GM23338 (cell line): ENCODE measurements at regions not wholly inside any gene's neighbourhood (a gene's known extent, or its start where the extent isn't known, plus 50 kb on each side); places are given as distances from the start of the nearest gene placed in this dataset.

Experiments used
- ATAC-seq: fragments of 200-7000 bp; cut with Tn5 transposase; 3 replicates; pipeline ENCODE4 v1.9.1; 2020
- DNase-seq: peaks from one replicate; pipeline ENCODE4 v3.0.0-alpha.2; 2015; ENCODE audit warnings: low spot score
- H2AFZ ChIP-seq: fragments of 200-600 bp; sonication (generic); 2 replicates; pipeline ENCODE4 v1.8.0; 2016; ENCODE audit warnings: antibody characterized with exemption, mild to moderate bottlenecking, moderate library complexity
- H3F3A ChIP-seq: fragments of 200-600 bp; sonication (generic); replicated peaks from 2 replicates; pipeline ENCODE4 v1.8.0; 2017; ENCODE audit warnings: antibody characterized with exemption, mixed run types, low read depth
- H3K27ac ChIP-seq: fragments of 200-600 bp; sonication (generic); 2 replicates; pipeline ENCODE4 v1.6.1; 2016; ENCODE audit warnings: low read depth
- H3K27me3 ChIP-seq: fragments of 200-600 bp; sonication (generic); 2 replicates; pipeline ENCODE4 v1.8.0; 2016; ENCODE audit warnings: mild to moderate bottlenecking, mixed run types, moderate library complexity; ENCODE audit not compliant: insufficient read depth
- H3K36me3 ChIP-seq: fragments of 200-600 bp; sonication (generic); 2 replicates; pipeline ENCODE4 v1.8.0; 2016; ENCODE audit warnings: mild to moderate bottlenecking; ENCODE audit not compliant: insufficient read depth
- H3K4me1 ChIP-seq: fragments of 200-600 bp; sonication (generic); 2 replicates; pipeline ENCODE4 v1.8.0; 2016; ENCODE audit warnings: mild to moderate bottlenecking, moderate library complexity; ENCODE audit not compliant: insufficient read depth
- H3K4me2 ChIP-seq: fragments of 200-600 bp; sonication (generic); 2 replicates; pipeline ENCODE4 v1.7.1; 2017; ENCODE audit warnings: mixed run types
- H3K4me3 ChIP-seq: fragments of 200-600 bp; sonication (generic); 2 replicates; pipeline ENCODE4 v1.6.1; 2016; ENCODE audit warnings: mixed run types
- H3K79me2 ChIP-seq: fragments of 200-600 bp; sonication (generic); replicated peaks from 2 replicates; pipeline ENCODE4 v1.8.0; 2017; ENCODE audit warnings: mild to moderate bottlenecking; ENCODE audit not compliant: insufficient read depth
- H3K9me2 ChIP-seq: fragments of 200-600 bp; sonication (generic); 2 replicates; pipeline ENCODE4 v1.8.0; 2017; ENCODE audit not compliant: insufficient read depth
- H4K20me1 ChIP-seq: fragments of 200-600 bp; sonication (generic); replicated peaks from 2 replicates; pipeline ENCODE4 v1.8.0; 2017; ENCODE audit warnings: mild to moderate bottlenecking; ENCODE audit not compliant: insufficient read depth
- H3K27ac Mint-ChIP-seq: 2 replicates; pipeline ENCODE4 v1.8.0; 2020; ENCODE audit warnings: inconsistent platforms, mild to moderate bottlenecking, moderate library complexity, mixed read lengths
- H3K27me3 Mint-ChIP-seq: 3 replicates; pipeline ENCODE4 v1.8.0; 2022; ENCODE audit warnings: low read depth, mild to moderate bottlenecking, moderate library complexity, mixed read lengths, inconsistent platforms; ENCODE audit not compliant: insufficient read depth, poor library complexity
- H3K36me3 Mint-ChIP-seq: 3 replicates; pipeline ENCODE4 v1.8.0; 2021; ENCODE audit warnings: low read depth, mild to moderate bottlenecking, inconsistent platforms, moderate library complexity, mixed read lengths
- H3K4me1 Mint-ChIP-seq: 3 replicates; pipeline ENCODE4 v1.8.0; 2020; ENCODE audit warnings: mild to moderate bottlenecking, inconsistent platforms, mixed read lengths
- H3K4me3 Mint-ChIP-seq: 3 replicates; pipeline ENCODE4 v1.8.0; 2021; ENCODE audit warnings: moderate library complexity, mild to moderate bottlenecking, inconsistent platforms, mixed read lengths
- H3K9me3 Mint-ChIP-seq: 3 replicates; pipeline ENCODE4 v1.8.0; 2020; ENCODE audit warnings: moderate library complexity, mild to moderate bottlenecking, inconsistent platforms, mixed read lengths
- CREB1 ChIP-seq: fragments of 250-450 bp; sonication (Bioruptor Pico); IDR thresholded peaks from 2 replicates; pipeline ENCODE4 v1.5.0; 2020; ENCODE audit warnings: low read depth, mild to moderate bottlenecking, moderate library complexity
- CTCF ChIP-seq, 2 experiments: fragments of 200-600 bp in 1 of 2; sonication (generic) in 1 of 2; conservative IDR thresholded peaks; 2 replicates each; pipeline versions ENCODE4 v1.5.1 to v1.6.1; 2016 to 2017; ENCODE audit warnings: antibody characterized with exemption in 2 of 2, low read depth in 2 of 2, mild to moderate bottlenecking in 2 of 2, moderate library complexity in 1 of 2
- EZH2 ChIP-seq: fragments of 200-600 bp; sonication (generic); IDR thresholded peaks from one replicate; pipeline ENCODE4 v1.8.0; 2017; ENCODE audit warnings: antibody characterized with exemption, mild to moderate bottlenecking, low read depth; ENCODE audit not compliant: unreplicated experiment
- EZH2phosphoT487 ChIP-seq: fragments of 200-600 bp; sonication (generic); IDR thresholded peaks from one replicate; pipeline ENCODE4 v1.8.1; 2018; ENCODE audit warnings: antibody characterized with exemption; ENCODE audit not compliant: unreplicated experiment
- JUNB ChIP-seq: IDR thresholded peaks from one replicate; pipeline ENCODE4 v1.6.1; 2016; ENCODE audit warnings: antibody characterized with exemption; ENCODE audit not compliant: unreplicated experiment
- NANOG ChIP-seq: IDR thresholded peaks from 2 replicates; pipeline ENCODE4 v1.6.1; 2016; ENCODE audit warnings: antibody characterized with exemption, borderline replicate concordance
- POLR2AphosphoS5 ChIP-seq: IDR thresholded peaks from 2 replicates; pipeline ENCODE4 v1.6.1; 2016; ENCODE audit warnings: antibody characterized with exemption, low read depth
- REST ChIP-seq: IDR thresholded peaks from one replicate; pipeline ENCODE4 v1.6.1; 2018; ENCODE audit warnings: antibody characterized with exemption; ENCODE audit not compliant: unreplicated experiment
- STAT1 ChIP-seq: IDR thresholded peaks from one replicate; pipeline ENCODE4 v1.6.1; 2016; ENCODE audit warnings: antibody characterized with exemption; ENCODE audit not compliant: unreplicated experiment
- ZNF114 ChIP-seq: fragments of 250-450 bp; sonication (Bioruptor Pico); IDR thresholded peaks from 2 replicates; pipeline ENCODE4 v1.5.0; 2020; ENCODE audit warnings: mild to moderate bottlenecking, moderate library complexity
- ZNF462 ChIP-seq: fragments of 250-450 bp; sonication (Bioruptor Pico); IDR thresholded peaks from 2 replicates; pipeline ENCODE4 v1.5.0; 2020; ENCODE audit warnings: mild to moderate bottlenecking, moderate library complexity
- TF ChIP-seq, protein P1 (sequence below): IDR thresholded peaks from 2 replicates; pipeline ENCODE4 v1.6.1; 2016; ENCODE audit warnings: antibody characterized with exemption

GRCh38 chr17:27382025-27382424 lies 74.2 kb upstream of the KSR1 start (continued):
- TF ChIP-seq ZNF462 (CRISPR knock-in tag): no peak
- TF ChIP-seq, protein P1, sequence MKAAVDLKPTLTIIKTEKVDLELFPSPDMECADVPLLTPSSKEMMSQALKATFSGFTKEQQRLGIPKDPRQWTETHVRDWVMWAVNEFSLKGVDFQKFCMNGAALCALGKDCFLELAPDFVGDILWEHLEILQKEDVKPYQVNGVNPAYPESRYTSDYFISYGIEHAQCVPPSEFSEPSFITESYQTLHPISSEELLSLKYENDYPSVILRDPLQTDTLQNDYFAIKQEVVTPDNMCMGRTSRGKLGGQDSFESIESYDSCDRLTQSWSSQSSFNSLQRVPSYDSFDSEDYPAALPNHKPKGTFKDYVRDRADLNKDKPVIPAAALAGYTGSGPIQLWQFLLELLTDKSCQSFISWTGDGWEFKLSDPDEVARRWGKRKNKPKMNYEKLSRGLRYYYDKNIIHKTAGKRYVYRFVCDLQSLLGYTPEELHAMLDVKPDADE: no peak
- TF ChIP-seq EZH2phosphoT487: no peak
- no peak for TF ChIP-seq EZH2

DNA sequence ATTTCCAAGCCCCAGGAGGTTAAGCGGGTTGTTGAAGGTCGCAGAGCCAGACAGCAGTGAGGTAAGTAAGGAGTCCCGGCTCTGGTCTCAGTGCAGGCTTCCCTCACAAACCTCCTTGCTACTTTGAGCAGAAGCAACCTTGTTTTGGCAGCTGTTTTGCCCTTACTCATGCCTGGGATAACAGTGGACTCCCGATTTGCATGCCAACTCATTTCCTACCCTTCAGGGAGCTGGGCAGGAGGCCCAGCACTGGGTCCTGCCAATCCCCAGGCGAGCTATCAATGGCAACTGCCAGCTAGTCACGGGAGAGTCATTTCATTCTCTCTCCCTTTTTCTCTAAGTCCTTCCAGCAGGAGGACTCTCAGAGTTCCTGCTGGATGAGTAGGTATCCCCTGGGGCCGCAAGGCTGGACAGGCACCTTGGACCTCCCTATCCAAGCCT lies 72.0 kb upstream of the KSR1 start:
- no peaks in the 10 kb centered on the region; the same call in 2 of the 3 replicates for H3K9me3 Mint-ChIP-seq
- no peak overlapping the region for H3K4me2 ChIP-seq
- no peaks in the 10 kb centered on the region for H3K36me3 Mint-ChIP-seq
- ATAC-seq (no peak), DNase-seq (no peak)
- H3K36me3 ChIP-seq: no peaks in the 10 kb centered on the region
- H3K79me2 ChIP-seq: no peaks in the 10 kb centered on the region
- H3F3A ChIP-seq: no peaks in the 10 kb centered on the region
- no peak overlapping the region for H3K4me3 Mint-ChIP-seq
- H4K20me1 ChIP-seq: no peaks in the 10 kb centered on the region
- H3K27me3 Mint-ChIP-seq: peaks cover 17% of the 10 kb centered on the region
- no peaks in the 10 kb centered on the region for H3K9me2 ChIP-seq
- H2AFZ ChIP-seq: no peak overlapping the region
- no peaks in the 10 kb centered on the region for H3K27me3 ChIP-seq
- peaks cover 4% of the 10 kb centered on the region for H3K4me1 Mint-ChIP-seq
- H3K4me1 ChIP-seq: 0 out of 2 replicates have a peak, but pooled peaks cover 4% of the 10 kb centered on the region
- H3K27ac ChIP-seq: no peak overlapping the region
- H3K4me3 ChIP-seq: no peak overlapping the region
- H3K27ac Mint-ChIP-seq: no peak overlapping the region
- no peak for TF ChIP-seq EZH2phosphoT487
- TF ChIP-seq STAT1: no peak
- TF ChIP-seq REST: no peak
- no peak for TF ChIP-seq POLR2AphosphoS5
- no peak for TF ChIP-seq CTCF (conservative IDR thresholded peaks at IDR 0.05; ENCODE audit: low read depth in 2 of 2)
- no peak for TF ChIP-seq CREB1 (CRISPR knock-in tag)
- no peak for TF ChIP-seq ZNF114 (CRISPR knock-in tag)
- TF ChIP-seq JUNB: no peak
- TF ChIP-seq NANOG: no peak
- no peak for TF ChIP-seq EZH2
